Right atrium auricular region (tissue), 2 donors: ENCODE measurements at regions not wholly inside any gene's neighbourhood (a gene's known extent, or its start where the extent isn't known, plus 50 kb on each side); places are given as distances from the start of the nearest gene placed in this dataset.

Source experiments
- DNase-seq: peaks from one replicate; pipeline ENCODE4 v3.0.0-alpha.2; 2019; ENCODE audit warnings: low spot score
- H3K27ac ChIP-seq, 2 donors: fragments of 200-600 bp; sonication (generic); 1 replicate in 1 of 2; 2 replicates in 1 of 2; pipeline ENCODE4 v1.5.1; 2016 to 2019
- H3K27me3 ChIP-seq, 2 donors: fragments of 200-600 bp; sonication (generic); one replicate each; pipeline versions ENCODE4 v1.5.1 to v1.6.0; 2017 to 2019
- H3K36me3 ChIP-seq: fragments of 200-600 bp; sonication (generic); one replicate; pipeline ENCODE4 v1.5.1; 2016
- H3K4me1 ChIP-seq, 2 donors: fragments of 200-600 bp; sonication (generic); one replicate each; pipeline versions ENCODE4 v1.5.1 to v1.6.0; 2017 to 2019
- H3K4me3 ChIP-seq, 2 donors: fragments of 200-600 bp; sonication (generic); 1 replicate in 1 of 2; 2 replicates in 1 of 2; pipeline ENCODE4 v1.5.1; 2017 to 2019; ENCODE audit warnings: mild to moderate bottlenecking in 1 of 2, moderate library complexity in 1 of 2
- H3K9me3 ChIP-seq, 2 donors: fragments of 200-600 bp; sonication (generic); one replicate each; pipeline ENCODE4 v1.5.1; 2019
- TF ChIP-seq, protein P1 (sequence below), 2 donors: fragments of 200-600 bp; sonication (generic); IDR thresholded peaks; one replicate each; pipeline ENCODE4 v1.5.1; 2019; ENCODE audit warnings: antibody characterized with exemption in 2 of 2

DNA sequence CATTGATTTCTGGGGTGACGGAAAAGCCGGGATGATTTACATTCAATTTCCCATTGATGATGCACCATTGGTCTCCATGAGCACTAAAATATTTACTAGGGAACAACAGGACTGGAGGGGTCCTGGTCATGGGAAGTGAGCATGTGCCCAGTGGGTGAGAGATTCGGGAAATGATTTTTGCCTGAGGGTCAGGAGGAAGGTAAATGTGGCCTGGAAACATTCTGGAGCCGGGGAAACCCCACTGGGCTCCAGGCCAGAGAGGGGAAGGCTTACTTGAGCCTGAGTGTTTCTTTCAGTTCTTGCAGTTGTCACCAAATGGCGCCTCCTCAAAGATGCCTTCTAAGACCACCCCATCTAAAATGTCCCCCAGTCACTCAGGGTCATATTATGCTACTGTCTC, 532.3 kb upstream of the TBX3 start:
- Histone ChIP-seq H3K9me3 (no peaks in the 10 kb centered on the region), H3K36me3 (no peaks in the 10 kb centered on the region), H3K4me1 (peaks cover 0 to 7% of the 10 kb centered on the region in 2 donors), H3K27ac (no peak overlapping the region), H3K4me3 (no peak overlapping the region), H3K27me3 (no peaks in the 10 kb centered on the region)
- no peak for DNase-seq
- TF ChIP-seq, protein P1, sequence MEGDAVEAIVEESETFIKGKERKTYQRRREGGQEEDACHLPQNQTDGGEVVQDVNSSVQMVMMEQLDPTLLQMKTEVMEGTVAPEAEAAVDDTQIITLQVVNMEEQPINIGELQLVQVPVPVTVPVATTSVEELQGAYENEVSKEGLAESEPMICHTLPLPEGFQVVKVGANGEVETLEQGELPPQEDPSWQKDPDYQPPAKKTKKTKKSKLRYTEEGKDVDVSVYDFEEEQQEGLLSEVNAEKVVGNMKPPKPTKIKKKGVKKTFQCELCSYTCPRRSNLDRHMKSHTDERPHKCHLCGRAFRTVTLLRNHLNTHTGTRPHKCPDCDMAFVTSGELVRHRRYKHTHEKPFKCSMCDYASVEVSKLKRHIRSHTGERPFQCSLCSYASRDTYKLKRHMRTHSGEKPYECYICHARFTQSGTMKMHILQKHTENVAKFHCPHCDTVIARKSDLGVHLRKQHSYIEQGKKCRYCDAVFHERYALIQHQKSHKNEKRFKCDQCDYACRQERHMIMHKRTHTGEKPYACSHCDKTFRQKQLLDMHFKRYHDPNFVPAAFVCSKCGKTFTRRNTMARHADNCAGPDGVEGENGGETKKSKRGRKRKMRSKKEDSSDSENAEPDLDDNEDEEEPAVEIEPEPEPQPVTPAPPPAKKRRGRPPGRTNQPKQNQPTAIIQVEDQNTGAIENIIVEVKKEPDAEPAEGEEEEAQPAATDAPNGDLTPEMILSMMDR (IDR thresholded peaks at IDR 0.05) = no peak

DNA sequence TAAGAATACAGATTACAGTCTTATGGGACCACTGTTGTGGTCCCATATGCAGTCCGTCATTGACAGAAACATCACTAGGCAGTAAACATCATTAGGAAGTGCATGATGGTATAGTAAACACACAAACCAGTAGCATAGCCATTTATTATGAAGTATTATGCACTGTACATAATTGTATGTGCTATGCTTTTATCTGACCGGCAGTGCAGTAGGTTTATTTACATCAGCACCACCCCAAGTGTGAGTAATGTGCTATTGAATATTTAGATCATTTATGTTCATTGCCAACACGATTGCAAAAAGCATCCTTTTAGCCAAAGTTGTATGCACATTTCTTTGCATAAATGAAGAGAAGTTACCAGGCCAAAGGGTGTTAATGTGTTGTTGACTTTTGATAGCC, 531.6 kb upstream of the TBX3 start:
- Histone ChIP-seq H3K4me1 (peaks cover 0 to 7% of the 10 kb centered on the region in 2 donors), H3K4me3 (no peak overlapping the region), H3K9me3 (no peaks in the 10 kb centered on the region), H3K27ac (no peak overlapping the region), H3K27me3 (no peaks in the 10 kb centered on the region), H3K36me3 (no peaks in the 10 kb centered on the region)
- DNase-seq = no peak
- TF ChIP-seq, protein P1 (IDR thresholded peaks at IDR 0.05) = no peak

DNA sequence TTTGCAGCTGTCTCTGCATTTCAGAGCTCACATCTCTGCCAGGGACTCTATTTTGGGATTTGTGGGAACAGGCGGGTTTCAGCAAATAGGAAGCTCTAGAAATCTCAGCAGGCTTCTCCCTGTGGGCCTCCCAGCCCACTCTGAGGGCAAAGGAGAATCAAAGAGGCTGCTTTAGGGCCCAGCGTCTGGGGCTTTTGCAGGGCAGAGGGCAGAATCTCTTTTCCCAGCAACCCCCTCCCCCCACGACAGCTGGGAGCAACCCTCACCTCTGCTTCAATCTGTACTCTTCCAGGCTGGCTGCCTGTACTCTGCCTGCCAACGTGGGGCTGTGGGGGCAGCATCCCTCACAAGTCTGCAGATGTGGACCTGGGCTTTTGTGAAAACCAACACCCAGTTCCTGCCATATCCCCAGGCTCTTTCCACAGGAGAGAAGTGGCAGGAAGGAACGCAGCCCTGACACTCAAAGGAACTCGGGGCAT, 529.6 kb upstream of the TBX3 start:
- DNase-seq = no peak
- Histone ChIP-seq H3K27me3 (no peaks in the 10 kb centered on the region), H3K27ac (no peak overlapping the region), H3K4me3 (no peak overlapping the region), H3K4me1 (peaks cover 0 to 7% of the 10 kb centered on the region in 2 donors), H3K9me3 (no peaks in the 10 kb centered on the region), H3K36me3 (no peaks in the 10 kb centered on the region)
- TF ChIP-seq, protein P1 (IDR thresholded peaks at IDR 0.05) = no peak

DNA sequence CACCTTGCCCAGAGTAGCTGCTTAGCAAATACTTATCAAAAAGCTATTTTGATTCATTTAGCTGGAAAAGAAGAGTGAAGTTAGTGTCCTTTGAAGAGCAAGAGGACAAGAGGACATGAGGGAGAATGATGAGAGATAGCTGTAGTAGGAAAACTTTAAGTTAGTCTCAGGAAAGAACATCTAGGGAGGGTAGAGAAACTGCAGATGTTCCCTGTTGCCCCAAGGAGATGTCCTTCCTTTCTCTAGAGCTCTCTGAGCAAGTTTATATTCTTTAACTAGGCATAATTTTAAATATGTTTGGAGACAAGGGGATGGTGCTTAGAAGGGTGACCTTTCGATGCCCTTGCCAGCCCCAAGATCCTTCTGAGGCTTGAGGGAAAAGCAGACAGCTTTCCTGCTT, 529.1 kb upstream of the TBX3 start:
- Histone ChIP-seq H3K27ac (no peak overlapping the region), H3K4me3 (no peak overlapping the region), H3K9me3 (no peaks in the 10 kb centered on the region), H3K36me3 (no peaks in the 10 kb centered on the region), H3K27me3 (no peaks in the 10 kb centered on the region), H3K4me1 (peaks cover 0 to 7% of the 10 kb centered on the region in 2 donors)
- TF ChIP-seq, protein P1 (IDR thresholded peaks at IDR 0.05) = no peak
- DNase-seq = no peak

DNA sequence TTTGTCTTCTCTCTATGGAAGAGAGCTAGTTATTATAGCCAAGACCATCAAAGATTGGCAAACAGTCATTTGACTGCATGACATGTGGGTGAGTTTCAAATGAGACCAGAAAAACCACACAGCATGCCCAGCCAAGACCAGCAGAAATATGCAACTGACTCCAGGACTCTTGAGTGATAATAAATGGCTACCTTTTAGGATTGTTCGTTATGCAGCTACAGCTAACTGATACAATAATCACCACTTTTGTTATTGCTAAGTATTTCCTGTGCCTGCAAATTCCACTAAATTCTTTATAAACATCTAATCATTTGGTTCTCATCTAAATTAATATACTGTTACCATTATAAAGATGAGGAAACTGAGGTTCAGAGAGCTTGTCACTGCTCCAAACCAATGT, 528.4 kb upstream of the TBX3 start:
- TF ChIP-seq, protein P1 (IDR thresholded peaks at IDR 0.05) = no peak
- Histone ChIP-seq H3K27me3 (no peaks in the 10 kb centered on the region), H3K4me3 (no peak overlapping the region), H3K27ac (no peak overlapping the region), H3K9me3 (no peaks in the 10 kb centered on the region), H3K36me3 (no peaks in the 10 kb centered on the region), H3K4me1 (peaks cover 0 to 7% of the 10 kb centered on the region in 2 donors)
- no peak for DNase-seq

DNA sequence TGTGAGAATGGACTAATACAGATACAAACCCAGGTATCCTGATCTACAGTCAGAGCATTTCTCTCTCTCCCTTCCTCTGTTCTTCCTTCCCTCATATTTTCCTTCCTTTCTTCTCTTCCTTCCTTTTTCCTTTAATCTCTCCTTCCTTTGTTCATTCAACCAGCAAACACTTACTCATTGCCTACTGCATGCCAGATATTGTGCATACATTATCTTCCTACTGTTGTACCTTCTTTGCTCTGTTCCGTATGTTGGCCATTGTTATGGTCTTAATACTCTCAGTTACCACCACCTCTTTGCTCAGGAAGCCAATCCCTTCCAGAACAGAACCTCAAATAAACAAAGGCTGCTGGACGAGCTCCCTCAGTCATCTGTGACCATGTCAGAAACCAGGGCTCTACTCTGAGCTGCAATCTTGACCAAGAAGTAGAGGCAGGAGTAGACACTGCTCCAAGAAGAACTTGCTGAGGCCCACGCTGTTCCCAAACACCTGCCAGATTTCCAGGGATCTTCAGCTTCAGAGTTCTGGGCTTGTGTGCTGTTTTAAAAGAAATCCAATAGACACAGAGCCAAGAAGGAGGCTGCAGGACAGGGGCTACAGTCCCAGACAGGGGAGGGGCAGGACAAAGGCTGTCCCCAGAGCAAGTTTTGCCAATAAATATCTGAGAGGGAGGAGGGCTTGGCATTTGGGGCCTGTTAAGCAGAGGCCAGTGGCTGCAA, 526.7 kb upstream of the TBX3 start:
- no peak overlapping the region for H3K4me3 ChIP-seq
- no peaks in the 10 kb centered on the region for H3K27me3 ChIP-seq
- H3K36me3 ChIP-seq = no peaks in the 10 kb centered on the region
- no peak overlapping the region for H3K27ac ChIP-seq
- peaks cover 0 to 7% of the 10 kb centered on the region in 2 donors for H3K4me1 ChIP-seq
- no peaks in the 10 kb centered on the region for H3K9me3 ChIP-seq
- no peak for DNase-seq
- TF ChIP-seq, protein P1 (IDR thresholded peaks at IDR 0.05) = no peak
